Stimulated activated CD4-positive, alpha-beta T cell treated with anti-CD3 and anti-CD28 coated beads, Interleukin-4, amount 100 ng/mL, for 48 hours (primary cell): ENCODE measurements at regions not wholly inside any gene's neighbourhood (a gene's known extent, or its start where the extent isn't known, plus 50 kb on each side); places are given as distances from the start of the nearest gene placed in this dataset.
A peak's percentile ranks its signal among the peaks of the same experiment; 100 is the strongest.

Experiments
- DNase-seq, 2 donors: peaks; one replicate each; pipeline ENCODE4 v3.0.0-alpha.2; 2020; ENCODE audit warnings: low read depth in 2 of 2

DNA sequence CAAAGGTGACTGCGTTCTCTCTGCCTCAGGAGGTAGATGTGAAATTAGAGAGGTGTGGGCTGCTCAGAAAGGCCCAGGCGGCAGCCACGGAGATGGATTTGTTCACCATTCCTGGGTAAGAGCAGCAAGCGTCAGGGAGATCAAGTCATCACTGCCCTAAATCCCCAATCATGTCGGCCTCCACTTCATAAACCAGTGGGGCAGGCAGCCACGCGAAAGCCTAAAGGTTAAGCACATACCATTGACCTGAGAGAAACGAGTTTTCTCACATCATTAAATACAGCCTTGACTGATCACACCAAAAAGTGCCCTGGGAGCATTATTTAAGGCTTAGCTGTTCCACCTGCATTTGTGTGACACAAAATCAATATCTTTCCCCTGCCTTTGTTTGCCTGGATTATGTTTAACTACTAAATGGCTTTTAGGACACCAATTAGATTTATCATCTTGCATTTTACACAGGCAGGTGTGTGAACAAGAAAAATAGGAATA, 50.7 kb upstream of the FOXB1 start:
- DNase-seq = no peak

- DNase-seq = no peak
Observed at GRCh38 chr15:59952960-59953359, 51.2 kb upstream of the FOXB1 start.

DNA sequence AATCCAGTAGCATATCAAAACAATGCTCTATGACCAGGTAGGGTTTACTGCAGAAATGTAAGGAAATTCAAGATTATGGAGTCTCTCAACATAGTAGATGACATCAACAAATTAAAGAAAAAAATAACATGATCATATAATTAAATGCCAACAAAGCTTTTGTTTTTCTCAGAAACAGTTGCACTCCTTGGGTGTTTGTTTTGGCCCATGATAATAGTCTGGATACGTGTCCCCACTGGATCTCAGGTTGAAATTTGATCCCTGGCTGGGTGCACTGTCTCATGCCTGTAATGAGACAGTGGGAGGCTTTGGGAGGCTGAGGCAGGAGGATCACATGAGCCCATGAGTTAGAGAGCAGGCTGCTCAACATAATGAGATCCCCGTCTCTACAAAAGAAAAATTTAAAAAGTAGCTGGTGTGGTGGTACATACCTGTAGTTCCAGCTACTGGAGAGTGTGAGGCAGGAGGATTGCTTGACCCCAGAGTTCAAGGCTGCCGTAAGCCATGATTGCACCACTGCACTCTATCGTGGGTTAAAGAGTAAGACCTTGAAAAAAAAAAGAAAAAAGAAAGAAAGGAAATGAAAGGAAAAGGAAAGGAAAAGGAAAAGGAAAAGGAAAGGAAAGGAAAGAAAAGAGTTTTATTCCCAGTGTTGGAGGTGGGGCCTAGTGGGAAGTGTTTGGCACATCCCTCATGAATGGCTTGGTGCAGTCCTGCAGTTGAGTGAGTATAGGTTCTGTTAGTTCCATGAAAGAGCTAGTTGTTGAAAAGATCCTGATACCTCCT, 53.3 kb upstream of the FOXB1 start:
- DNase-seq = no peak

GRCh38 chr15:59948924-59949613, 55.0 kb upstream of the FOXB1 start:
- DNase-seq = no peak

GRCh38 chr15:59946084-59946483, 58.0 kb upstream of the FOXB1 start:
- DNase-seq = no peak

GRCh38 chr15:59945036-59945435, 59.1 kb upstream of the FOXB1 start:
- no peak for DNase-seq

DNA sequence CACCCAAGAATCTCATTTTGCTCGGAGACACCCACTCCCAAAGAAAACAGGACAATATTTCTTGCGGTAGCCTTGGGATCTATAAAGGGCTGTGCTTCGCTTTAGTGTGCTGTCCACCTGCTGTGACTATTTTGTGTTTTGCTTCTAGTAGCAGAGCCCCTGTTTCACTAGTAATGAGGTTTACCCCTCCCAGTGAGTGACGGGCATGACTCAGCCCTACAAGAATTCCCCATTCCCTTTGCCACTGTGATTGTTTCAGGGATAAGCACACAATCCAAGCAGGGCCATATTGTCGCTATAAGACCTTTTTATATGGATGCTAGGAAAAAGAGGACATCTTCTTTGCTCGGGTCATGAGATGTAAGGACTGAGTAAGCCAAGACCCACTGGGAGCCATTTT, 62.5 kb upstream of the FOXB1 start:
- DNase-seq = no peak

DNA sequence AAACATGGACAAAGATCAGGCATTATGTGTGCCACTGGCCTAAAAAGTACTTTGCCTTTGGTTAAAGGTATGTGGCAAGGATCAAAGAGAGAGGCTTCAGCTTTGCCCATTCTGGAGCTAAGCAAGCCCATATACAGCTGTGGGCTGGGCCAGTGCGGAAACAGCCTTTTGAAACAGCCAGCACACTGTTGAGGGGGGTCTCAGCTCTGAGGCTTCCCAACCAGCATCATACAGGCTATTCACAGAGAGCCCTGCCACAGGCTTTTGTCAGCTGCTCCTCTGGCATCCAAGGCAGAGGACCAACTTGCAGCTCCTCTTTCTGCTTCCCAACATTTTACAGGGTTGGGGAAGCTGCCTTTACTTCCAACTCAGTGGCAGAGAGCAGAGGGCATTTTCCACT, 63.2 kb upstream of the FOXB1 start:
- no peak for DNase-seq

DNA sequence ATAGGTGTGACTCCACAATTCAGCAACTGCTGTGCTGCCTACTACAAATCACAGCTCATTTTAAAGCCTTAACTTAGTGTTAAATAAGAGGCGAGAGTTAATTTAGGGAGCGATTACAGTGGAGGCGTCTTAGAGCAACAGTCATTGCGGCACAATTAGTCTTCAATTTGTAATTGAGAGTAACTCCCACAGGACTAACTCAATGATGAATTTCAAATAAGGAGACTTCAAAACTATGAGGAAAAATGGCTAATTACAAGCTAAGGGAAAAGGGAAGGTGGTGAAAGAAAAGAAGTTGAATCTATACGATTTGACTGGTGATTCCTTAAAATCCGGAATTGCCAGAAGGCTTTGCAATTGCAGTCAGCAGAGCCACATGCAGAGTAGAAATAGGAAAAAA, 63.7 kb upstream of the FOXB1 start:
- DNase-seq = no peak

- DNase-seq = no peak
Observed at GRCh38 chr15:59936741-59937140, 67.4 kb upstream of the FOXB1 start.

DNA sequence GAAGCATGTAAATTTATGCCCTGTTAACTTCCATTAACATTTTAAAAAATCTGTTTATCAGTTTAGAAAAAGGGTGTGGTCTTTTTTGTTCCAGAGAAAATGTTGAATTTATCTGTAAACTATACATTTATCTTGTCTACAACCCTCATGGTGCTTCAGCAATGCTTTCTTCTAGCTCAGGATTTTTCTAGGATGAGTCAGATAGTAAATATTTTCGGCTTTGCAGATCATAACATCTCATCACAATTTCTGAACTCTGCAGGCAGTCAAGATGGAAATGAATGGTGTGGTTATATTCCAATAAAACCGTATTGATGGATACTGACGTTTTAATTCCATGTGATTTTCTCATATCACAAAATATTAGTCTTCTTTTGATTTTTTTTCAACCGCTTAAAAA, 70.5 kb upstream of the FOXB1 start:
- DNase-seq = no peak

GRCh38 chr15:59931646-59932261, 72.4 kb upstream of the FOXB1 start:
- DNase-seq = no peak

GRCh38 chr15:59924812-59925522, 79.1 kb upstream of the FOXB1 start:
- no peak for DNase-seq

DNA sequence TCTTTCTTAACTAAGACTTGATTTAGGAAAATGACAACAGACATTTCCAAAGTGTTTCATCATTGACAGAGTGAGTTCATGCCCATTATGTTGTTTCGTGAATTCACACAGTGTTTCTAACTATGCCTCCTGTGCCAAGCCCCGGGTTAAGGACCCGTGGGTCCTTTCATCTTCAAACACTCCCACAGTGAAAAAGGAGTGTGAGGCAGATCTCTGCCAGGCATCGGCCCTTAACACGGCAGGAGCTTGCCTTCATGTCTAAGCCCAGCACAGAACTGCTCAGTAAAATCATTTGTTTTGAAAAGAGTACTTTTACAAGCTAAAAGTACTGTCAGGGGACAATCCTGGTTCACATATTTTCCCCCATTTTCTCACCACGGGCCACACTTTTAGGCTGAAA, 80.0 kb upstream of the FOXB1 start:
- no peak for DNase-seq

DNA sequence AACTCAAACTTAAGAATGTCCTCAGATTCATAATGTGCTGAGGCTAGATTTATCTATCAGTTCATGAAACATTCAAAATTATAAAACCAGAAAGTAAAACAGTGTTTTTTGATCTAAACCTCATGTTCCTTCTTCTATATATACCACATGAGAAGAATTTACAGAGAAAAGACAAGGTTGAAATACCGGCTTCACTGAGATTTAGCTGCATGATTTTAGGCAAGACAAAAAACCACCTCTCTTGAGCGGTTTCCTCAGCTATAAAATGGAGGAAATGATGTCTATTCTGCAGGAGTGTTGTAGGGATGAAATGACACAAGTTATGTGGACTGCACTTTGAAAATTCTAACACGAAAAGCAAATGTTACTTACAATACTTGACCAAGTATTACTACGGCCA, 80.6 kb upstream of the FOXB1 start:
- DNase-seq = no peak

- peak; percentile 28 to 54 for DNase-seq
Observed at GRCh38 chr15:59918994-59919951, 84.8 kb upstream of the FOXB1 start.

DNA sequence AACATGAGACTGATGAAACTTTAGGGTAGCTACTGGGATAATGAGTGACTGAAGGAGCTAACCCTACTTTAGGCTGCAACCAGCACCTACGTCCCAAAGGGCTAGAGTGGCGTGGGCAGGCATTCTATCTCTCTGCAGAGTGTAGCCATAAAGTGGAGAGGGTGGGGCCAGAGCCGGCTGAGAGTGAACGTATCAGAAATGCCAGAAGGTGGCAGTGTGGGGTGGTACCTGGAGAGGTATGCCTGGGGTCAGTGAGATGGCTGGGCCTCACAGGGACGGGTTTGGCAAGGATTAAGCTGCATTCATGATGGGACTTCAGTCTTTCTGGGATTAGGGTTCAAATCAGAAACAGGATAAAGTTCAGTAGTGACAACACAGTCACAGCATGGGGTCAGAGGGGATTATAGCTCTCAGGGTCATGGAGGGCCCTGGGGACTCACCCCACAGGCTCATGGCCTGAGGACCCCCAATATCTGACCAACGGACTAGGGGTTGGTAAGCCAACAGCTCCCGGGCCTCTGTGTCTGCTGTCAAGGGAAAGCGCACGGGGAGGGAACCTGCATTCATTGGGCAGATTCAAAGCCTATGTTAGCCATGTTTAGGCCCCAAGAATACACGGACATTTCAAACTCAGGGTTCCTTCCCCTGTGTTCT, 86.5 kb upstream of the FOXB1 start:
- peak; percentile 69 to 71 for DNase-seq

DNA sequence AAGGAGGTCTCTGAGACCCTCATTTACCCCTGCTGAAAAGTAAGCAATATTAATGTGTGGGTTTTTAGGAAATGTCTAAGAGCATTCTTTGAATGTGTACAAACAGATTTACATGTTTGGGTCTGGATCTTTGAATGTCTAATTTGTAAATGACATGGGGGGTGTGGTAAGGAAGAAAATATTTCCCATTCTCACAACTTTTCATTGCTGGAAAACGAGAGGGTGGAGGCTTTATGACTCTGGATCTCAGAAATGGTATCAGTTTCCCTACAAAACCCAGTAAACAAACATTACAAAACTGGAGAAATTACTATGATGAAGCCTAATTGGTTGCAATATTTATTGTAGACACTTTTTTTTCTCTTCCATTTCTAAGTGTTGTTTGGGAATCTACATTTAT, 98.1 kb upstream of the FOXB1 start:
- DNase-seq = no peak

DNA sequence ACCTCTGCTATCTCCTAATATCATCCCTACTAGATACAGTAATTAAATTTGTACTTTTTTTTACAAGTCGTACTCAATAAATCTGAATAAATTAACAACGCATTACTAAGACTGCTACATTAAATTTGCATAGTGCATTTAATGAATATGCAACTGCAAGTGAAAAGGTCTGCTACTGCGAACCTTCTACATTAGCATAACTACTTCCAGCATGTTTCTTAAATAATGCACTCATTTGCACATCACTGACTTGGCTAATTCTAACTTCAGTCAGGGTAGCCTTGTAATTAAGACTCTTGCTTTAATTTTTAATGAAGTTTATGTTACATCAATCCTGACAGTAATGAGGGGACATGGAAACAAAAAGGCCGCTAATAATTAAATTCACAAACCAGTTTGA, 98.9 kb upstream of the FOXB1 start:
- no peak for DNase-seq

DNA sequence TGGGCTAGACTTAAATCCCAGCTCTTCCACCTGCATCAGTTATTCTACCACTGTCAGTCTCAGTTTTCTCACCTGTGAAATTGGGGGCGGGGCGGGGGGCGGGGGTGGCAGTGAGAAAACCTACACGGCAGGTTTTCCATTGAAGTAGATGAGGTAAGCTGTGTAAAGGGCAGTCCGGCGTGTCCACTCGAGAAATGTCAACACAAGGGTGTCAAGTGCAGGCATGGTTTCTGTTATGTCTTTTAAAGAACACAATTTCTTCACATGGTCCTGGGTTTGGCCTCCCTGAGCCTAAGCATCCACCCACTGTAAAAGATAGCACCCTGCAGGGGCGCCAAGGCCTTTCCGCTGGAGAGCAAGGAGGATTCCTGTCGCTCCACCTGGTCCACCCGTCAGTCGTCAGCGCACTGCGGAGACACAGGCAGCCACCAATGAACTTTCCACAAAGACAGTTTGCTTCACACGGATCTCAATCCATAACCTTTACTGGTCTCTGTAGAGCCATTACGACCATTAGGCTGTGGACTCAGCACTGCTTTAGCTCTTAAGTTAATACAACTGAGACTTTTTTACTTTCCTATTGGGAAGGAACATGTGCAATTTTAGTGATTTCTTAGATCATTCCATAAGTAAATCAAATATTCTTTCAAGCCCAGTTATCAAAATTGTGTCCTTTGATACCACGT, 99.5 kb upstream of the FOXB1 start:
- no peak for DNase-seq
